ENCODE measurements at regions not wholly inside any gene's neighbourhood (a gene's known extent, or its start where the extent isn't known, plus 50 kb on each side); places are given as distances from the start of the nearest gene placed in this dataset.

GRCh38 chr18:75790111-75790510, 362.6 kb upstream of the SMIM21 start:
- no peaks in the 10 kb centered on the region for H3K36me3 ChIP-seq (ENCODE audit: control insufficient read depth in 1 of 2, insufficient read depth in 2 of 2, low read length in 2 of 2)
- no peaks in the 10 kb centered on the region for H3K27me3 ChIP-seq (ENCODE audit: control insufficient read depth in 1 of 2, insufficient read depth in 2 of 2, low read length in 2 of 2)
- H3K27ac ChIP-seq (ENCODE audit: low read depth, low read length) = no peak overlapping the region
- no peak overlapping the region for H3K4me3 ChIP-seq (ENCODE audit: low read depth in 1 of 2, low read length in 2 of 2)
- no peaks in the 10 kb centered on the region for H3K9me3 ChIP-seq (ENCODE audit: control insufficient read depth in 1 of 2, low read length in 2 of 2)
- no peaks in the 10 kb centered on the region for H3K4me1 ChIP-seq (ENCODE audit: control insufficient read depth in 1 of 2, insufficient read depth in 2 of 2, low read length in 2 of 2)
- no peak overlapping the region for H3K9ac ChIP-seq (ENCODE audit: low read depth in 1 of 2, low read length in 2 of 2)

GRCh38 chr18:75785834-75786233, 358.3 kb upstream of the SMIM21 start:
- Histone ChIP-seq H3K27ac (ENCODE audit: low read depth, low read length) (no peak overlapping the region), H3K36me3 (ENCODE audit: control insufficient read depth in 1 of 2, insufficient read depth in 2 of 2, low read length in 2 of 2) (no peaks in the 10 kb centered on the region), H3K4me1 (ENCODE audit: control insufficient read depth in 1 of 2, insufficient read depth in 2 of 2, low read length in 2 of 2) (no peaks in the 10 kb centered on the region), H3K9me3 (ENCODE audit: control insufficient read depth in 1 of 2, low read length in 2 of 2) (no peaks in the 10 kb centered on the region), H3K9ac (ENCODE audit: low read depth in 1 of 2, low read length in 2 of 2) (no peak overlapping the region), H3K27me3 (ENCODE audit: control insufficient read depth in 1 of 2, insufficient read depth in 2 of 2, low read length in 2 of 2) (no peaks in the 10 kb centered on the region), H3K4me3 (ENCODE audit: low read depth in 1 of 2, low read length in 2 of 2) (no peak overlapping the region)

GRCh38 chr18:75785206-75785605, 357.7 kb upstream of the SMIM21 start:
- Histone ChIP-seq H3K27me3 (ENCODE audit: control insufficient read depth in 1 of 2, insufficient read depth in 2 of 2, low read length in 2 of 2) (no peaks in the 10 kb centered on the region), H3K9me3 (ENCODE audit: control insufficient read depth in 1 of 2, low read length in 2 of 2) (no peaks in the 10 kb centered on the region), H3K4me3 (ENCODE audit: low read depth in 1 of 2, low read length in 2 of 2) (no peak overlapping the region), H3K4me1 (ENCODE audit: control insufficient read depth in 1 of 2, insufficient read depth in 2 of 2, low read length in 2 of 2) (no peaks in the 10 kb centered on the region), H3K36me3 (ENCODE audit: control insufficient read depth in 1 of 2, insufficient read depth in 2 of 2, low read length in 2 of 2) (no peaks in the 10 kb centered on the region), H3K27ac (ENCODE audit: low read depth, low read length) (no peak overlapping the region), H3K9ac (ENCODE audit: low read depth in 1 of 2, low read length in 2 of 2) (no peak overlapping the region)

GRCh38 chr18:75784390-75784789, 356.9 kb upstream of the SMIM21 start:
- H3K4me3 ChIP-seq (ENCODE audit: low read depth in 1 of 2, low read length in 2 of 2) = no peak overlapping the region
- H3K4me1 ChIP-seq (ENCODE audit: control insufficient read depth in 1 of 2, insufficient read depth in 2 of 2, low read length in 2 of 2) = no peaks in the 10 kb centered on the region

GRCh38 chr18:75783566-75784281, 356.2 kb upstream of the SMIM21 start:
- no peaks in the 10 kb centered on the region for H3K36me3 ChIP-seq (ENCODE audit: control insufficient read depth in 1 of 2, insufficient read depth in 2 of 2, low read length in 2 of 2)
- H3K4me1 ChIP-seq (ENCODE audit: control insufficient read depth in 1 of 2, insufficient read depth in 2 of 2, low read length in 2 of 2) = no peaks in the 10 kb centered on the region
- no peaks in the 10 kb centered on the region for H3K27me3 ChIP-seq (ENCODE audit: control insufficient read depth in 1 of 2, insufficient read depth in 2 of 2, low read length in 2 of 2)
- no peaks in the 10 kb centered on the region for H3K9me3 ChIP-seq (ENCODE audit: control insufficient read depth in 1 of 2, low read length in 2 of 2)
- no peak overlapping the region for H3K4me3 ChIP-seq (ENCODE audit: low read depth in 1 of 2, low read length in 2 of 2)
- H3K9ac ChIP-seq (ENCODE audit: low read depth in 1 of 2, low read length in 2 of 2) = no peak overlapping the region
- H3K27ac ChIP-seq (ENCODE audit: low read depth, low read length) = no peak overlapping the region

More at GRCh38 chr18:75784390-75784789, 356.9 kb upstream of the SMIM21 start:
- no peak overlapping the region for H3K27ac ChIP-seq (ENCODE audit: low read depth, low read length)
- no peaks in the 10 kb centered on the region for H3K36me3 ChIP-seq (ENCODE audit: control insufficient read depth in 1 of 2, insufficient read depth in 2 of 2, low read length in 2 of 2)
- H3K9me3 ChIP-seq (ENCODE audit: control insufficient read depth in 1 of 2, low read length in 2 of 2) = no peaks in the 10 kb centered on the region
- no peak overlapping the region for H3K9ac ChIP-seq (ENCODE audit: low read depth in 1 of 2, low read length in 2 of 2)
- no peaks in the 10 kb centered on the region for H3K27me3 ChIP-seq (ENCODE audit: control insufficient read depth in 1 of 2, insufficient read depth in 2 of 2, low read length in 2 of 2)

GRCh38 chr18:75782826-75783225, 355.3 kb upstream of the SMIM21 start:
- no peak overlapping the region for H3K9ac ChIP-seq (ENCODE audit: low read depth in 1 of 2, low read length in 2 of 2)
- no peaks in the 10 kb centered on the region for H3K4me1 ChIP-seq (ENCODE audit: control insufficient read depth in 1 of 2, insufficient read depth in 2 of 2, low read length in 2 of 2)
- H3K36me3 ChIP-seq (ENCODE audit: control insufficient read depth in 1 of 2, insufficient read depth in 2 of 2, low read length in 2 of 2) = no peaks in the 10 kb centered on the region
- H3K27me3 ChIP-seq (ENCODE audit: control insufficient read depth in 1 of 2, insufficient read depth in 2 of 2, low read length in 2 of 2) = no peaks in the 10 kb centered on the region
- H3K27ac ChIP-seq (ENCODE audit: low read depth, low read length) = no peak overlapping the region
- H3K4me3 ChIP-seq (ENCODE audit: low read depth in 1 of 2, low read length in 2 of 2) = no peak overlapping the region
- no peaks in the 10 kb centered on the region for H3K9me3 ChIP-seq (ENCODE audit: control insufficient read depth in 1 of 2, low read length in 2 of 2)

GRCh38 chr18:75782204-75782603, 354.7 kb upstream of the SMIM21 start:
- H3K4me3 ChIP-seq (ENCODE audit: low read depth in 1 of 2, low read length in 2 of 2) = no peak overlapping the region
- no peak overlapping the region for H3K9ac ChIP-seq (ENCODE audit: low read depth in 1 of 2, low read length in 2 of 2)
- no peaks in the 10 kb centered on the region for H3K4me1 ChIP-seq (ENCODE audit: control insufficient read depth in 1 of 2, insufficient read depth in 2 of 2, low read length in 2 of 2)
- no peaks in the 10 kb centered on the region for H3K9me3 ChIP-seq (ENCODE audit: control insufficient read depth in 1 of 2, low read length in 2 of 2)
- H3K36me3 ChIP-seq (ENCODE audit: control insufficient read depth in 1 of 2, insufficient read depth in 2 of 2, low read length in 2 of 2) = no peaks in the 10 kb centered on the region
- H3K27me3 ChIP-seq (ENCODE audit: control insufficient read depth in 1 of 2, insufficient read depth in 2 of 2, low read length in 2 of 2) = no peaks in the 10 kb centered on the region
- H3K27ac ChIP-seq (ENCODE audit: low read depth, low read length) = no peak overlapping the region

GRCh38 chr18:75779910-75780309, 352.4 kb upstream of the SMIM21 start:
- Histone ChIP-seq H3K9ac (ENCODE audit: low read depth in 1 of 2, low read length in 2 of 2) (no peak overlapping the region), H3K9me3 (ENCODE audit: control insufficient read depth in 1 of 2, low read length in 2 of 2) (no peaks in the 10 kb centered on the region), H3K27ac (ENCODE audit: low read depth, low read length) (no peak overlapping the region), H3K36me3 (ENCODE audit: control insufficient read depth in 1 of 2, insufficient read depth in 2 of 2, low read length in 2 of 2) (no peaks in the 10 kb centered on the region), H3K4me3 (ENCODE audit: low read depth in 1 of 2, low read length in 2 of 2) (no peak overlapping the region), H3K27me3 (ENCODE audit: control insufficient read depth in 1 of 2, insufficient read depth in 2 of 2, low read length in 2 of 2) (no peaks in the 10 kb centered on the region), H3K4me1 (ENCODE audit: control insufficient read depth in 1 of 2, insufficient read depth in 2 of 2, low read length in 2 of 2) (no peaks in the 10 kb centered on the region)

- Histone ChIP-seq H3K4me1 (ENCODE audit: control insufficient read depth in 1 of 2, insufficient read depth in 2 of 2, low read length in 2 of 2) (no peaks in the 10 kb centered on the region), H3K4me3 (ENCODE audit: low read depth in 1 of 2, low read length in 2 of 2) (no peak overlapping the region), H3K27me3 (ENCODE audit: control insufficient read depth in 1 of 2, insufficient read depth in 2 of 2, low read length in 2 of 2) (no peaks in the 10 kb centered on the region), H3K27ac (ENCODE audit: low read depth, low read length) (no peak overlapping the region), H3K9ac (ENCODE audit: low read depth in 1 of 2, low read length in 2 of 2) (no peak overlapping the region), H3K9me3 (ENCODE audit: control insufficient read depth in 1 of 2, low read length in 2 of 2) (no peaks in the 10 kb centered on the region), H3K36me3 (ENCODE audit: control insufficient read depth in 1 of 2, insufficient read depth in 2 of 2, low read length in 2 of 2) (no peaks in the 10 kb centered on the region)
Measured at GRCh38 chr18:75779450-75779849, 351.9 kb upstream of the SMIM21 start.

GRCh38 chr18:75777630-75778029, 350.1 kb upstream of the SMIM21 start:
- Histone ChIP-seq H3K4me3 (ENCODE audit: low read depth in 1 of 2, low read length in 2 of 2) (no peak overlapping the region), H3K9me3 (ENCODE audit: control insufficient read depth in 1 of 2, low read length in 2 of 2) (no peaks in the 10 kb centered on the region), H3K27me3 (ENCODE audit: control insufficient read depth in 1 of 2, insufficient read depth in 2 of 2, low read length in 2 of 2) (no peaks in the 10 kb centered on the region), H3K4me1 (ENCODE audit: control insufficient read depth in 1 of 2, insufficient read depth in 2 of 2, low read length in 2 of 2) (no peaks in the 10 kb centered on the region), H3K9ac (ENCODE audit: low read depth in 1 of 2, low read length in 2 of 2) (no peak overlapping the region), H3K27ac (ENCODE audit: low read depth, low read length) (no peak overlapping the region), H3K36me3 (ENCODE audit: control insufficient read depth in 1 of 2, insufficient read depth in 2 of 2, low read length in 2 of 2) (no peaks in the 10 kb centered on the region)
